ENCODE measurements at regions not wholly inside any gene's neighbourhood (a gene's known extent, or its start where the extent isn't known, plus 50 kb on each side); places are given as distances from the start of the nearest gene placed in this dataset.

DNA sequence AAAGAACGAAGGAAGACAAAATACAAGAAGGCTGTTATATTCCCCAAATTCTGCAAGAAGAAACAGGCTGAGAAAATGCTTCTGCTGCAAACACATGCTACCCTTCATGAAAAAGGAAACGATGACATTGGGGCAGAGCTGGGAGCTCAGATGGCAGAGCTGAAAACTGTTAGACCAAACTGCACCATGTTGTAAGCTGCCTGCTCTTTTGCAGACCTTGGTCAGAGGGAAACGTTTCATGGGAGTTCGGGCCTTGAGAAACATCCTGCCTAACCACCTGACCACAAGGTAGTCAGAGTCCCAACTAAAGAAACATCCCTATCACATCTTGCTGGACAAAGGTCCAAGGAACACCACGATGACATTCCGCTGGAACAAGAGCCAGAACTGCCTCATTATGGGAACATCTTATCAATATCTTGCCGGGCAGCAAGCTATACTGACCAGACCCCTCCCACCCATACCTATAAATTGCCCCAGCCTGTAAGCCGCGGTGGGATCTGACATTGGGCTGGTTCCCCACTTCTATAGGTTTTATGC lies 110.7 kb upstream of the CTSC start:
- TF ChIP-seq, protein P1, sequence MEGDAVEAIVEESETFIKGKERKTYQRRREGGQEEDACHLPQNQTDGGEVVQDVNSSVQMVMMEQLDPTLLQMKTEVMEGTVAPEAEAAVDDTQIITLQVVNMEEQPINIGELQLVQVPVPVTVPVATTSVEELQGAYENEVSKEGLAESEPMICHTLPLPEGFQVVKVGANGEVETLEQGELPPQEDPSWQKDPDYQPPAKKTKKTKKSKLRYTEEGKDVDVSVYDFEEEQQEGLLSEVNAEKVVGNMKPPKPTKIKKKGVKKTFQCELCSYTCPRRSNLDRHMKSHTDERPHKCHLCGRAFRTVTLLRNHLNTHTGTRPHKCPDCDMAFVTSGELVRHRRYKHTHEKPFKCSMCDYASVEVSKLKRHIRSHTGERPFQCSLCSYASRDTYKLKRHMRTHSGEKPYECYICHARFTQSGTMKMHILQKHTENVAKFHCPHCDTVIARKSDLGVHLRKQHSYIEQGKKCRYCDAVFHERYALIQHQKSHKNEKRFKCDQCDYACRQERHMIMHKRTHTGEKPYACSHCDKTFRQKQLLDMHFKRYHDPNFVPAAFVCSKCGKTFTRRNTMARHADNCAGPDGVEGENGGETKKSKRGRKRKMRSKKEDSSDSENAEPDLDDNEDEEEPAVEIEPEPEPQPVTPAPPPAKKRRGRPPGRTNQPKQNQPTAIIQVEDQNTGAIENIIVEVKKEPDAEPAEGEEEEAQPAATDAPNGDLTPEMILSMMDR (IDR thresholded peaks at IDR 0.05; ENCODE audit: unreplicated experiment) = no peak
- Mint-ChIP-seq H3K4me1 (ENCODE audit: low read depth, unreplicated experiment) (peaks cover 7% of the 10 kb centered on the region), H3K27ac (ENCODE audit: unreplicated experiment) (no peak overlapping the region), H3K36me3 (ENCODE audit: insufficient read depth, unreplicated experiment) (no peaks in the 10 kb centered on the region), H3K4me3 (ENCODE audit: low read depth, unreplicated experiment) (no peak overlapping the region), H3K27me3 (ENCODE audit: unreplicated experiment) (no peaks in the 10 kb centered on the region), H3K9me3 (ENCODE audit: low read depth, unreplicated experiment) (no peaks in the 10 kb centered on the region)
- BruUV-seq (replicated peaks) = no TSS peak
- DNase-seq = no peak
- intact Hi-C loops (cut with micrococcal nuclease; ENCODE audit: unreplicated experiment) = no loop called here
- CTCF ChIA-PET = no interaction called here

DNA sequence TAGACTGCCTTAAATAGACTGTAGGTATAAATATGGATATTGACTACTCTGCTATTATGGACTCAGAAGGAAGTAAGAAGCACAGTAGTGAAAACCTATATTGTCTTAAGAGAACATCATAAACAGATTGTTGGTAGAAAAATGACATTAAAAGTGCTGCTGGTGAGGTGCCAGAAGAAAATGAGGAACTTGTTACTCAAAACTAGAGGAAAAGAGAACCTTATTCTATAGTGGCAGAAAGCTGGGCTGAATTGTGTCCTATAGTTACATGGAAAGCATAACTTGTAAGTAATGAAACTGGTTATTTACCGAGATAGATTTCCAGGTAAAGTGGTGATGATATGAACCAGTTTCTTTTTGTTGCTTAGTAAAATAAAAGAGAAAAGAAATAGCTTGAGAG lies 109.7 kb upstream of the CTSC start:
- Mint-ChIP-seq H3K4me1 (ENCODE audit: low read depth, unreplicated experiment) (peaks cover 8% of the 10 kb centered on the region), H3K4me3 (ENCODE audit: low read depth, unreplicated experiment) (no peak overlapping the region), H3K9me3 (ENCODE audit: low read depth, unreplicated experiment) (no peaks in the 10 kb centered on the region), H3K27ac (ENCODE audit: unreplicated experiment) (no peak overlapping the region), H3K36me3 (ENCODE audit: insufficient read depth, unreplicated experiment) (no peaks in the 10 kb centered on the region), H3K27me3 (ENCODE audit: unreplicated experiment) (no peaks in the 10 kb centered on the region)
- no TSS peak for BruUV-seq (replicated peaks)
- DNase-seq = no peak
- intact Hi-C loops (cut with micrococcal nuclease; ENCODE audit: unreplicated experiment) = no loop called here
- CTCF ChIA-PET = no interaction called here
- TF ChIP-seq, protein P1 (IDR thresholded peaks at IDR 0.05; ENCODE audit: unreplicated experiment) = no peak

DNA sequence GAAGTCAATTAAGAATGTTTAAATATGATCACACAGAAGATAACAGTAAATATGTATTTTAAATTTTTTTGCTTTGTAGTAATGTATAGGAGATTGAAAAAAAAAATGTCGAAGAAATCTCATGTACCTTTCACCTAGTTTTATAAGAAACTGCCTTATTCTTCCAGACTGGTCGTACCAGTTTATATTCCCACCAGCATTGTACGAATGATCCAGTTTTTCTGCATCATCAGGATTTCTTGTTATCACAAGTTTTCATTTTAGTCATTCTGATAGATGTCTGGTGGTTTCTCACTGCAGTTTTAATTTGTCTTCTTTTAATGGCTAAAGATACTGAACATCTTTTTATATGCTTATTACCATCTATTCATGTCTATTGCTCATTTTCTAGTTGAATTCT lies 101.8 kb upstream of the CTSC start:
- TF ChIP-seq, protein P1 (IDR thresholded peaks at IDR 0.05; ENCODE audit: unreplicated experiment) = no peak
- no peaks in the 10 kb centered on the region for H3K27me3 Mint-ChIP-seq (ENCODE audit: unreplicated experiment)
- BruUV-seq (replicated peaks) = no TSS peak
- H3K36me3 Mint-ChIP-seq (ENCODE audit: insufficient read depth, unreplicated experiment) = no peaks in the 10 kb centered on the region
- intact Hi-C loops (cut with micrococcal nuclease; ENCODE audit: unreplicated experiment) = no loop called here
- no peak for DNase-seq
- H3K4me3 Mint-ChIP-seq (ENCODE audit: low read depth, unreplicated experiment) = no peak overlapping the region
- H3K9me3 Mint-ChIP-seq (ENCODE audit: low read depth, unreplicated experiment) = peaks cover 2% of the 10 kb centered on the region
- H3K4me1 Mint-ChIP-seq (ENCODE audit: low read depth, unreplicated experiment) = peaks cover 24% of the 10 kb centered on the region
- H3K27ac Mint-ChIP-seq (ENCODE audit: unreplicated experiment) = no peak overlapping the region
- CTCF ChIA-PET = no interaction called here

DNA sequence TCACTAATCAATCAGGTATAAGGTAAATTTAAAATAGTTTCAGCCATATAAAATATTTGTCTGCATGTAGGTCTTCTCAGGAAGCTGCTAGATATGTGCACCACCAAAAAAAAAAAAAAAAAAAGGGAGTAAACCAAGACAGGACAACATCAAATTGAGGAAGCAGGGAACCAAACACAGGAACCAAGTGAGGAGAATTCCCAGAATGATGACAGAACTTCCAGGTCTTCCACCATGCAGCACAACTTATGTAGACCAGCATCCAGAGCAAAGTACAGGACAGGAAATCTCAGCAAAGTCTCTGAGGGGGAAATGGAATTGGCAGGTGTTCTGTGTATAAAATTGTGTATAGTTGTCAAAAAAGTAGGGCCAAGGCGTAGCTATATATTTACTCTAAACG lies 101.2 kb upstream of the CTSC start:
- no TSS peak for BruUV-seq (replicated peaks)
- H3K9me3 Mint-ChIP-seq (ENCODE audit: low read depth, unreplicated experiment) = peaks cover 2% of the 10 kb centered on the region
- no peaks in the 10 kb centered on the region for H3K36me3 Mint-ChIP-seq (ENCODE audit: insufficient read depth, unreplicated experiment)
- CTCF ChIA-PET = no interaction called here
- TF ChIP-seq, protein P1 (IDR thresholded peaks at IDR 0.05; ENCODE audit: unreplicated experiment) = no peak
- peaks cover 22% of the 10 kb centered on the region for H3K4me1 Mint-ChIP-seq (ENCODE audit: low read depth, unreplicated experiment)
- H3K27me3 Mint-ChIP-seq (ENCODE audit: unreplicated experiment) = no peaks in the 10 kb centered on the region
- DNase-seq = no peak
- intact Hi-C loops (cut with micrococcal nuclease; ENCODE audit: unreplicated experiment) = no loop called here
- H3K4me3 Mint-ChIP-seq (ENCODE audit: low read depth, unreplicated experiment) = no peak overlapping the region
- H3K27ac Mint-ChIP-seq (ENCODE audit: unreplicated experiment) = no peak overlapping the region
